A549 (cell line): ENCODE measurements at regions not wholly inside any gene's neighbourhood (a gene's known extent, or its start where the extent isn't known, plus 50 kb on each side); places are given as distances from the start of the nearest gene placed in this dataset.

Experiments used
- BHLHE40 ChIP-seq: IDR thresholded peaks from 2 replicates; pipeline ENCODE4 v1.6.1; 2012; ENCODE audit warnings: low read depth, low read length, inconsistent platforms
- CBX8 ChIP-seq: fragments of 200-600 bp; sonication (generic); IDR thresholded peaks from 2 replicates; pipeline ENCODE4 v1.6.1; 2016
- CTCF ChIP-seq: fragments of >200 bp; sonication (Bioruptor Twin); formaldehyde crosslinking; IDR thresholded peaks from 3 replicates; pipeline ENCODE4 v1.5.1; 2016
- EP300 ChIP-seq, 2 experiments: fragments of >200 bp; sonication (Bioruptor Twin); formaldehyde crosslinking; IDR thresholded peaks; 2 replicates in 1 of 2; 3 replicates in 1 of 2; pipeline ENCODE4 v1.6.1; 2016 to 2017
- HOXB5 ChIP-seq: fragments of 250-450 bp; sonication (Bioruptor Pico); IDR thresholded peaks from 2 replicates; pipeline ENCODE4 v1.5.0; 2020; ENCODE audit warnings: mild to moderate bottlenecking, moderate library complexity
- MAX ChIP-seq: IDR thresholded peaks from 2 replicates; pipeline ENCODE4 v1.6.1; 2012
- POLR2A ChIP-seq: IDR thresholded peaks from 2 replicates; pipeline ENCODE4 v1.6.1; 2012; ENCODE audit warnings: mild to moderate bottlenecking, low read length
- RAD21 ChIP-seq, 2 experiments: fragments of >200 bp in 1 of 2; sonication (Bioruptor Twin) in 1 of 2; formaldehyde crosslinking in 1 of 2; IDR thresholded peaks in 1 of 2; conservative IDR thresholded peaks in 1 of 2; 2 replicates in 1 of 2; 3 replicates in 1 of 2; pipeline ENCODE4 v1.6.1; 2012 to 2018; ENCODE audit warnings: inconsistent platforms in 1 of 2

GRCh38 chr12:25816637-25817036 is 141.8 kb upstream of the RASSF8 start:
- no peak for TF ChIP-seq POLR2A
- no peak for TF ChIP-seq RAD21 (conservative IDR thresholded peaks at IDR 0.05 in 1 of 2, IDR thresholded peaks at IDR 0.05 in 1 of 2)
- TF ChIP-seq CTCF, result no peak
- no peak for TF ChIP-seq MAX
- TF ChIP-seq HOXB5, result no peak
- TF ChIP-seq EP300 (IDR thresholded peaks at IDR 0.05), result no peak
- no peak for TF ChIP-seq CBX8
- no peak for TF ChIP-seq BHLHE40
